Ectodermal cell (in vitro differentiated cells): ENCODE measurements at regions not wholly inside any gene's neighbourhood (a gene's known extent, or its start where the extent isn't known, plus 50 kb on each side); places are given as distances from the start of the nearest gene placed in this dataset.

ENCODE experiments used
- H3K27ac ChIP-seq: 2 replicates; pipeline ENCODE4 v1.7.0; 2013; ENCODE audit warnings: mild to moderate bottlenecking, low read depth, low read length; ENCODE audit not compliant: insufficient read depth, poor library complexity, severe bottlenecking
- H3K27me3 ChIP-seq: 2 replicates; pipeline ENCODE4 v1.7.0; 2013; ENCODE audit warnings: mild to moderate bottlenecking, low read length; ENCODE audit not compliant: insufficient read depth, control insufficient read depth, poor library complexity, severe bottlenecking
- H3K36me3 ChIP-seq: one replicate; pipeline ENCODE4 v1.7.0; 2013; ENCODE audit warnings: low read length; ENCODE audit not compliant: control insufficient read depth, insufficient read depth
- H3K4me1 ChIP-seq: one replicate; pipeline ENCODE4 v1.7.0; 2013; ENCODE audit warnings: low read length; ENCODE audit not compliant: control insufficient read depth, insufficient read depth
- H3K4me3 ChIP-seq: 2 replicates; pipeline ENCODE4 v1.7.0; 2013; ENCODE audit warnings: low read depth, low read length, control low read depth; ENCODE audit not compliant: insufficient read depth
- H3K9me3 ChIP-seq: 2 replicates; pipeline ENCODE4 v1.7.0; 2013; ENCODE audit warnings: mild to moderate bottlenecking, low read length, moderate library complexity; ENCODE audit not compliant: control insufficient read depth

DNA sequence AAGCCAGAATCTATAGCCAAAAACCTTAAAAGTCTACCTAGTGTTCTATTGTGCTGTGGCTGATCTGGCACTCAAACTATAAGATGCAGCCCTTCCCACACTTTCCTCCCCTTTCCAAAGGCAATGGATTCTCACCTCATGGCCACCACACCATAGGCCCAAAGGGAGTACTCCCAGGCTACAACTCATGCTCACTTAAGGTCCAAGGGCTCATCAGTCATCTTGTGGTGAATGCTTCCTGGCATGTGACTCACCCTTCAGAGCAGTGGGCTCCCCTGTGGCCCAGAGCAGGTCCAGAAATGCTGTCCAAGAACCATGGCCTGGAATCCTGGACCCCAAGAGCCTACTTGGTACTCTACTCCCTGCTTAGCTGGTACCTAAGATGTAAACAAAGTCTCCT lies 181.0 kb downstream of the CHRDL1 start:
- H3K4me1 ChIP-seq, result no peaks in the 10 kb centered on the region
- H3K4me3 ChIP-seq, result no peak overlapping the region
- no peaks in the 10 kb centered on the region for H3K27me3 ChIP-seq
- H3K9me3 ChIP-seq, result no peaks in the 10 kb centered on the region
- H3K36me3 ChIP-seq, result no peaks in the 10 kb centered on the region
- H3K27ac ChIP-seq, result no peak overlapping the region
